ENCODE measurements at regions not wholly inside any gene's neighbourhood (a gene's known extent, or its start where the extent isn't known, plus 50 kb on each side); places are given as distances from the start of the nearest gene placed in this dataset.

DNA sequence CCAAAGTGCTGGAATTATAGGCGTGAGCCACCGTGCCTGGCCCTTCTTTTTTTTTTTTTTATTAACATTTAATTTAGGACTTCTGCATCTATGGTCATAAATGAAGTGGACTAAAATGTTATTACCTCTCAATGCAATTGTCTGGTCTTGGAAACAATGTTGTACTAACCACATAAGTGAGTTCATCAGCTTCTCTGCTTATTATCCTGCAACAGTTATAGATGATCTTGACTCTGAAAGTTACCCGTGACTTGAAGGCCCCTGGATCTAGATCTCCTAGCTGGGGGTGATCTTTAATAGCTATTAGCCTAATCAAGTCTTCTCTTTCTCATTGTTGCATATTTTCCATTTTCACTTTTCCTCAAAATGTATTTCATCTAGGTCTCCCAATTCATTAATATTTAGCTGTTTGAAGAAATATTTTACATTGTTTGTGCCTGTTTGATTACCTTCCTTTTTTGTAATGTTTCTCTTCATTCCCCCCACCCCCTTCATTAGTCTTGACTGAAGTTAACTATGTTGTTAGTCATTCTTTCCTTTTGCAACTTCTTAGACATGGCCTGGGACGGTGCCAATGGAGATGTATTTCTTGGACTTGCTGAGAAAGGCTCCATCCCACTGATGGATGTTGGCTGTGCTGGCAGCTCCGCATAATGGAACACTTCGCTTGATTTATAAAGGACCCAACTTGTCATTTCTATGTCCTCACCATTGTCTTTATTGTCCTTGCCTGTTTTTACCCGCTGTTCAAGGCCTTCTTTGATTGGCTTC is 141.6 kb upstream of the RIOK3 start:
- no peak for DNase-seq (ENCODE audit: low read depth)
- no peak for TF ChIP-seq CTCF (IDR thresholded peaks at IDR 0.05; ENCODE audit: low read depth, low read length, missing control alignments)
- H3K4me3 ChIP-seq (ENCODE audit: low read depth, low read length), result no peak overlapping the region

DNA sequence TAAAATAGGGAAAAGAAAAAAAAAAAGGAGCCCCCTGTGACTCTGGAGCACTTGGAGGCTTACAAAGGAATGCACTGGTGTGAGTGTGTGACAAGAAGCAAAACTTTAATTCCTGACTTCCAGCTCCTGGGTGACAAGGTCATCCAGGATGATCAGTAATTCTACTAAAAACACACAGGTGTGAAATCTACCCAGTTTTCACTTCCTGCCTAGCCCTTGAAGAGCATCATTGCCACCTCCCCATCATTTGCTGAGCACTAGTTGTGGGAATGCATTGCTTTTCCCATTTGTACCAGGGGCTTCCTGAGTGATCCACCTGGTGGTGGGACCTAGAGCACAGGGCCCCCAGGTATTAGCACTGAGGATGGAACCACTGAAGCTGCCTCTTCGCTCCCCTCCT is 139.7 kb upstream of the RIOK3 start:
- TF ChIP-seq CTCF (IDR thresholded peaks at IDR 0.05; ENCODE audit: low read depth, low read length, missing control alignments), result peak; percentile 7

GRCh38 chr18:23314672-23315071 is 138.4 kb upstream of the RIOK3 start:
- no peak overlapping the region for H3K4me3 ChIP-seq (ENCODE audit: low read depth, low read length)
- DNase-seq (ENCODE audit: low read depth), result no peak
- no peak for TF ChIP-seq CTCF (IDR thresholded peaks at IDR 0.05; ENCODE audit: low read depth, low read length, missing control alignments)

More for the DNA sequence above, 139.7 kb upstream of the RIOK3 start:
- no peak for DNase-seq (ENCODE audit: low read depth)
- no peak overlapping the region for H3K4me3 ChIP-seq (ENCODE audit: low read depth, low read length)

DNA sequence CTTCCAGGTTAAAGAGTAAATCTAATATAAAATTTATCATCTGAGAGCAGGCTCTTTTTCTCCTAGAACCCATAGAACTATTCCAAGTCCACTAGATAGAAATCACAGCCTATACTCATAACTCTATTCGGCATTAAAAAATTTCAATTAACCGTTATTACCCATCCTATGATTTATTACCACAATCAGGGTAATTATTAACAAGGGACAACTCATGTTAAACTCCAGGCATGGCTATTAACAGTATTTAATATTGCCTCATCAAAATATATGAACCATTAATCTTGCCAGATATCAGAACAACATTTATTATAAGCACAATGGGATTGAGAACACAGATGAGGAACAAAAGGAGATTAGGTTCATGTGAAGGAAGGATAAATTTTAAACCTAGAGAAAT is 136.8 kb upstream of the RIOK3 start:
- no peak for DNase-seq (ENCODE audit: low read depth)
- no peak for TF ChIP-seq CTCF (IDR thresholded peaks at IDR 0.05; ENCODE audit: low read depth, low read length, missing control alignments)
- no peak overlapping the region for H3K4me3 ChIP-seq (ENCODE audit: low read depth, low read length)

GRCh38 chr18:23316988-23317387 is 136.1 kb upstream of the RIOK3 start:
- no peak for DNase-seq (ENCODE audit: low read depth)
- no peak for TF ChIP-seq CTCF (IDR thresholded peaks at IDR 0.05; ENCODE audit: low read depth, low read length, missing control alignments)
- no peak overlapping the region for H3K4me3 ChIP-seq (ENCODE audit: low read depth, low read length)

DNA sequence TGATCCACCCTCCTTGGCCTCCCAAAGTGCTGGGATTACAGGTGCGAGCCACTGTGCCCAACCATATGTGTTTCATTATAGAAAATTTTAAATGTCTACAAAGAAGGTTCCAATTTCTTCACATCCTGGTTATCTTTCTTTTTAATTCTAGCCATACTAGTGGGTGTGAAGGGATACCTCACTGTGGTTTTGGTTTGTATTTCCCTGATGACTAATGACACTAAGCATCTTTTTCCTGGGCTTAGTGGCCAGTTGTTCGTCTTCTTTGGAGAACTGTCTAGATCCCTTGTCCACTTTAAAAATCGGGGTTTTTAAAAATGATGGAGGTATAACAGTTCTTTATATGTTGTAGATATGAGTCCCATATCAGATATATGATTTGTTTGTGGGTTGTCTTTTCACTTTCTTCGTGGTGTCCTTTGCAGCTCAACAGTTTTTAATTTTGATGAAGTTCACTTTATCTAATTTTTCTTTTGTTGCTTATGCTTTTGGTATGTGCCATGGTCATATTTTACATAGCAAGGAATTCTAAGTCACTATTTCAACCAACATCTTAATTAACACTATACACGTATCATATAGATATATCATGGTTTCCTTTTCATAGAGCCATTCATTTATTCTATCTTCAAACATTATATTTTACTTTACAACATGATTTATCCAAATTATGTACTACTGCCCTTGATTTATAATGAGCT is 135.0 kb upstream of the RIOK3 start:
- no peak for DNase-seq (ENCODE audit: low read depth)
- no peak for TF ChIP-seq CTCF (IDR thresholded peaks at IDR 0.05; ENCODE audit: low read depth, low read length, missing control alignments)
- H3K4me3 ChIP-seq (ENCODE audit: low read depth, low read length), result no peak overlapping the region
